ENCODE measurements at regions not wholly inside any gene's neighbourhood (a gene's known extent, or its start where the extent isn't known, plus 50 kb on each side); places are given as distances from the start of the nearest gene placed in this dataset.
"Not testable (repeated sequence)": the region's sequence is repeated elsewhere in the genome, so short reads cannot be mapped to it uniquely, and the experiment has no call there.

DNA sequence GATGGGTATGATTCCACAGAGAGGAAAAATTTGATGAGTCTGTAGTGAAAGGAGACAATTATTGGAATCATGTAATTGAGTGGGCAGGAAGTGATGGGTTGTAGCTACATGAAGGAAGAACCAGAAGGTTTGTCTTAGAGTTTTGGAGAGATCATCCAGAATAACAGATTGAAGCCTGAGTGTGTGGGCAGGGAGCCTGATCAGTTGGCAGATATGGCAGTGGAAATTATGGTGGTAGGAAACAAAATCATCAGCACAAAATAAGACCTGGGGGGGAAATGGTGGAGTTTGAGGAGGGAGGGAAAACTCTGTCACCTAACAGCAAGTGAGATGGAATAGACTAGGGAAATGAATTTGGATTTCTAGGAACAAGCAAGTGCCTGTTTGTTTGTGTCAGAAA lies 606.6 kb upstream of the MAP3K7 start:
- Histone ChIP-seq H4K20me1 (ENCODE audit: insufficient read depth) (no peaks in the 10 kb centered on the region), H3K27me3 (ENCODE audit: insufficient read depth, low read depth, low read length) (no peaks in the 10 kb centered on the region), H3K9me2 (ENCODE audit: insufficient read depth, low read length) (no peaks in the 10 kb centered on the region), H3K4me2 (ENCODE audit: low read length) (no peak overlapping the region), H3K4me3 (ENCODE audit: low read length) (no peak overlapping the region), H3K9ac (ENCODE audit: low read length) (no peak overlapping the region), H3K9me3 (ENCODE audit: low read length) (no peaks in the 10 kb centered on the region), H3K36me3 (ENCODE audit: insufficient read depth, low read length) (no peaks in the 10 kb centered on the region), H2AFZ (ENCODE audit: low read depth, low read length) (no peak overlapping the region), H3F3A (ENCODE audit: insufficient read depth, low read length, poor library complexity, severe bottlenecking) (no peaks in the 10 kb centered on the region), H3K79me2 (replicated peaks; ENCODE audit: insufficient read depth, low read length) (no peaks in the 10 kb centered on the region), H3K27ac (ENCODE audit: low read length) (no peak overlapping the region)
- TF ChIP-seq POLR2AphosphoS5 (IDR thresholded peaks at IDR 0.05) (no peak), EZH2 (IDR thresholded peaks at IDR 0.05; ENCODE audit: borderline replicate concordance, insufficient read depth, low read length, poor library complexity, severe bottlenecking) (no peak), MXI1 (conservative IDR thresholded peaks at IDR 0.05; ENCODE audit: poor library complexity, severe bottlenecking) (no peak), TAF1 (IDR thresholded peaks at IDR 0.05; ENCODE audit: low read depth) (no peak), EP300 (conservative IDR thresholded peaks at IDR 0.05; ENCODE audit: poor library complexity, severe bottlenecking) (no peak), RAD21 (conservative IDR thresholded peaks at IDR 0.05) (no peak), SMC3 (conservative IDR thresholded peaks at IDR 0.05; ENCODE audit: poor library complexity) (no peak)
- TF ChIP-seq, protein P1, sequence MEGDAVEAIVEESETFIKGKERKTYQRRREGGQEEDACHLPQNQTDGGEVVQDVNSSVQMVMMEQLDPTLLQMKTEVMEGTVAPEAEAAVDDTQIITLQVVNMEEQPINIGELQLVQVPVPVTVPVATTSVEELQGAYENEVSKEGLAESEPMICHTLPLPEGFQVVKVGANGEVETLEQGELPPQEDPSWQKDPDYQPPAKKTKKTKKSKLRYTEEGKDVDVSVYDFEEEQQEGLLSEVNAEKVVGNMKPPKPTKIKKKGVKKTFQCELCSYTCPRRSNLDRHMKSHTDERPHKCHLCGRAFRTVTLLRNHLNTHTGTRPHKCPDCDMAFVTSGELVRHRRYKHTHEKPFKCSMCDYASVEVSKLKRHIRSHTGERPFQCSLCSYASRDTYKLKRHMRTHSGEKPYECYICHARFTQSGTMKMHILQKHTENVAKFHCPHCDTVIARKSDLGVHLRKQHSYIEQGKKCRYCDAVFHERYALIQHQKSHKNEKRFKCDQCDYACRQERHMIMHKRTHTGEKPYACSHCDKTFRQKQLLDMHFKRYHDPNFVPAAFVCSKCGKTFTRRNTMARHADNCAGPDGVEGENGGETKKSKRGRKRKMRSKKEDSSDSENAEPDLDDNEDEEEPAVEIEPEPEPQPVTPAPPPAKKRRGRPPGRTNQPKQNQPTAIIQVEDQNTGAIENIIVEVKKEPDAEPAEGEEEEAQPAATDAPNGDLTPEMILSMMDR (IDR thresholded peaks at IDR 0.05; ENCODE audit: poor library complexity, severe bottlenecking) = no peak
- TF ChIP-seq, protein P2, sequence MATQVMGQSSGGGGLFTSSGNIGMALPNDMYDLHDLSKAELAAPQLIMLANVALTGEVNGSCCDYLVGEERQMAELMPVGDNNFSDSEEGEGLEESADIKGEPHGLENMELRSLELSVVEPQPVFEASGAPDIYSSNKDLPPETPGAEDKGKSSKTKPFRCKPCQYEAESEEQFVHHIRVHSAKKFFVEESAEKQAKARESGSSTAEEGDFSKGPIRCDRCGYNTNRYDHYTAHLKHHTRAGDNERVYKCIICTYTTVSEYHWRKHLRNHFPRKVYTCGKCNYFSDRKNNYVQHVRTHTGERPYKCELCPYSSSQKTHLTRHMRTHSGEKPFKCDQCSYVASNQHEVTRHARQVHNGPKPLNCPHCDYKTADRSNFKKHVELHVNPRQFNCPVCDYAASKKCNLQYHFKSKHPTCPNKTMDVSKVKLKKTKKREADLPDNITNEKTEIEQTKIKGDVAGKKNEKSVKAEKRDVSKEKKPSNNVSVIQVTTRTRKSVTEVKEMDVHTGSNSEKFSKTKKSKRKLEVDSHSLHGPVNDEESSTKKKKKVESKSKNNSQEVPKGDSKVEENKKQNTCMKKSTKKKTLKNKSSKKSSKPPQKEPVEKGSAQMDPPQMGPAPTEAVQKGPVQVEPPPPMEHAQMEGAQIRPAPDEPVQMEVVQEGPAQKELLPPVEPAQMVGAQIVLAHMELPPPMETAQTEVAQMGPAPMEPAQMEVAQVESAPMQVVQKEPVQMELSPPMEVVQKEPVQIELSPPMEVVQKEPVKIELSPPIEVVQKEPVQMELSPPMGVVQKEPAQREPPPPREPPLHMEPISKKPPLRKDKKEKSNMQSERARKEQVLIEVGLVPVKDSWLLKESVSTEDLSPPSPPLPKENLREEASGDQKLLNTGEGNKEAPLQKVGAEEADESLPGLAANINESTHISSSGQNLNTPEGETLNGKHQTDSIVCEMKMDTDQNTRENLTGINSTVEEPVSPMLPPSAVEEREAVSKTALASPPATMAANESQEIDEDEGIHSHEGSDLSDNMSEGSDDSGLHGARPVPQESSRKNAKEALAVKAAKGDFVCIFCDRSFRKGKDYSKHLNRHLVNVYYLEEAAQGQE (IDR thresholded peaks at IDR 0.05; ENCODE audit: borderline replicate concordance) = no peak

DNA sequence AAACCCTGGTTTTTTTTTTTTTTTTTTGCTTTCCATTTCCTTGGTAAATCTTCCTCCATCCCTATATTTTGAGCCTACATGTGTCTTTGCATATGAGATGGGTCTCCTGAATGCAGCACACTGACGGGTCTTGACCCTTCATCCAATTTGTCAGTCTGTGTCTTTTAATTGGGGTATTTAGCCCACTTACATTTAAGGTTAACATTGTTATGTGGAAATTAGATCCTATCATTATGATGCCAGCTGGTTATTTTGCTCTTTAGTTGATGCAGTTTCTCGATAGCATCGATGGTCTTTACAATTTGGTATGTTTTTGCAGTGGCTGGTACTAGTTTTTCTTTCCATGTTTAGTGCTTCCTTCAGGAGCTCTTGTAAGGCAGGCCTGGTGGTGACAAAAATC lies 603.2 kb upstream of the MAP3K7 start:
- not testable (repeated sequence) for H3K27ac ChIP-seq (ENCODE audit: low read length); H3K9ac ChIP-seq (ENCODE audit: low read length); H3K9me2 ChIP-seq (ENCODE audit: insufficient read depth, low read length); H3F3A ChIP-seq (ENCODE audit: insufficient read depth, low read length, poor library complexity, severe bottlenecking); H4K20me1 ChIP-seq (ENCODE audit: insufficient read depth); H3K36me3 ChIP-seq (ENCODE audit: insufficient read depth, low read length); H3K4me2 ChIP-seq (ENCODE audit: low read length); H3K79me2 ChIP-seq (replicated peaks; ENCODE audit: insufficient read depth, low read length); H3K27me3 ChIP-seq (ENCODE audit: insufficient read depth, low read depth, low read length); H3K9me3 ChIP-seq (ENCODE audit: low read length); H2AFZ ChIP-seq (ENCODE audit: low read depth, low read length); H3K4me3 ChIP-seq (ENCODE audit: low read length)

DNA sequence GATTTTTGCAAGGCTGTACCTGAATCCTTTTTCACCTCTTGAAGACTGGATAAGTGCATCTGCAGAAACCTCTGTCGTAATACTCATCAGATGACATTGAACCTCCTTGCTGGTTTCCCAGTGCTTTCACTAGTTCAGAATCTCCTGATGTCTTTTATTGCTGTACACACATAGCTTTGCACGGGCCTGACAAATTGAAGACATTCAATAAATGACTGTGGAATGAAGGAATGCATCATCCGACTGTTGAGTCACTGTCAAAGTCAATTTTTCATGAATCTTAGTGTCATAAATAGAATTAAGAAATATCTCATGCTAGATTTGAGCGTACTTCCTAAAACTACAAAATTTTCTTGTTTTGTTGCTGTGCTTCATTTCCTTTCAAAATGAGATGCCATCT lies 598.2 kb upstream of the MAP3K7 start:
- Histone ChIP-seq H3K4me3 (ENCODE audit: low read length) (no peak overlapping the region), H3K27ac (ENCODE audit: low read length) (no peak overlapping the region), H4K20me1 (ENCODE audit: insufficient read depth) (no peaks in the 10 kb centered on the region), H3K9me2 (ENCODE audit: insufficient read depth, low read length) (no peaks in the 10 kb centered on the region), H3K27me3 (ENCODE audit: insufficient read depth, low read depth, low read length) (no peaks in the 10 kb centered on the region), H3K79me2 (replicated peaks; ENCODE audit: insufficient read depth, low read length) (no peaks in the 10 kb centered on the region), H3K9ac (ENCODE audit: low read length) (no peak overlapping the region), H3F3A (ENCODE audit: insufficient read depth, low read length, poor library complexity, severe bottlenecking) (no peaks in the 10 kb centered on the region), H3K9me3 (ENCODE audit: low read length) (no peaks in the 10 kb centered on the region), H3K4me2 (ENCODE audit: low read length) (no peak overlapping the region), H2AFZ (ENCODE audit: low read depth, low read length) (no peak overlapping the region), H3K36me3 (ENCODE audit: insufficient read depth, low read length) (no peaks in the 10 kb centered on the region)
- no peak for TF ChIP-seq RAD21 (conservative IDR thresholded peaks at IDR 0.05)
- TF ChIP-seq, protein P1 (IDR thresholded peaks at IDR 0.05; ENCODE audit: poor library complexity, severe bottlenecking) = no peak
- TF ChIP-seq, protein P2 (IDR thresholded peaks at IDR 0.05; ENCODE audit: borderline replicate concordance) = no peak
- TF ChIP-seq EP300 (conservative IDR thresholded peaks at IDR 0.05; ENCODE audit: poor library complexity, severe bottlenecking) = no peak
- no peak for TF ChIP-seq POLR2AphosphoS5 (IDR thresholded peaks at IDR 0.05)
- no peak for TF ChIP-seq TAF1 (IDR thresholded peaks at IDR 0.05; ENCODE audit: low read depth)
